Fibroblast of lung (primary cell): ENCODE measurements at regions not wholly inside any gene's neighbourhood (a gene's known extent, or its start where the extent isn't known, plus 50 kb on each side); places are given as distances from the start of the nearest gene placed in this dataset.

ENCODE experiments used
- CTCF ChIP-seq, 2 donors: IDR thresholded peaks in 1 of 2; conservative IDR thresholded peaks in 1 of 2; 1 replicate in 1 of 2; 2 replicates in 1 of 2; pipeline ENCODE4 v1.5.1; 2011 to 2012; ENCODE audit warnings: low read length in 2 of 2, control low read depth in 1 of 2, inconsistent platforms in 1 of 2, low read depth in 1 of 2, mild to moderate bottlenecking in 1 of 2
- EZH2 ChIP-seq: IDR thresholded peaks from 2 replicates; pipeline ENCODE4 v1.5.1; 2012; ENCODE audit warnings: low read length, control low read depth, mild to moderate bottlenecking; ENCODE audit errors: missing control alignments

- TF ChIP-seq CTCF (conservative IDR thresholded peaks at IDR 0.05 in 1 of 2, IDR thresholded peaks at IDR 0.05 in 1 of 2; ENCODE audit: low read depth in 1 of 2, low read length in 2 of 2) (no peak), EZH2 (no peak)
These were observed 1885.5 kb upstream of the ADGRL3 start for GRCh38 chr4:59314637-59315036.
